ENCODE measurements at regions not wholly inside any gene's neighbourhood (a gene's known extent, or its start where the extent isn't known, plus 50 kb on each side); places are given as distances from the start of the nearest gene placed in this dataset.
A peak's percentile ranks its signal among the peaks of the same experiment; 100 is the strongest.

DNA sequence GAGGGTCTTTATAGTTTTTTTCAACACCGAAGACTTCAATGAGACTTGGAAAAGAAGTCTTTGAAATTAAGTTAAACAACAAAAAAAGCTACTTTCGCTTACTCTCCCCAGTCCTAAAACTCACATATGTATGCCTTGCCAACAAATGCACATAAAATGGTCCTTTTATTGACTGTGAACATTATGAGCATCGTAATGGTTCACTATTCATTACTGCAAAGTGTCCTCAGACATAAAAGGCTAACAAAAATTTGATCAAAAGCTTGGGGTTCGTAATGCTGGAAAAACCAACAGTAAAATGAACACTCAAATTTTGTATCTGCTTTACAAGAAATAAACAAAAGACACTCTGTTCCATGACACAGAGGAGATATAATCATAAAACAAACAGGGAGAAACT is 285.3 kb upstream of the SLC8A1 start:
- H3K79me2 ChIP-seq (ENCODE audit: insufficient read depth, low read length), result no peaks in the 10 kb centered on the region
- TF ChIP-seq EZH2 (IDR thresholded peaks at IDR 0.05; ENCODE audit: insufficient read depth, low read length), result no peak
- TF ChIP-seq, protein P1, sequence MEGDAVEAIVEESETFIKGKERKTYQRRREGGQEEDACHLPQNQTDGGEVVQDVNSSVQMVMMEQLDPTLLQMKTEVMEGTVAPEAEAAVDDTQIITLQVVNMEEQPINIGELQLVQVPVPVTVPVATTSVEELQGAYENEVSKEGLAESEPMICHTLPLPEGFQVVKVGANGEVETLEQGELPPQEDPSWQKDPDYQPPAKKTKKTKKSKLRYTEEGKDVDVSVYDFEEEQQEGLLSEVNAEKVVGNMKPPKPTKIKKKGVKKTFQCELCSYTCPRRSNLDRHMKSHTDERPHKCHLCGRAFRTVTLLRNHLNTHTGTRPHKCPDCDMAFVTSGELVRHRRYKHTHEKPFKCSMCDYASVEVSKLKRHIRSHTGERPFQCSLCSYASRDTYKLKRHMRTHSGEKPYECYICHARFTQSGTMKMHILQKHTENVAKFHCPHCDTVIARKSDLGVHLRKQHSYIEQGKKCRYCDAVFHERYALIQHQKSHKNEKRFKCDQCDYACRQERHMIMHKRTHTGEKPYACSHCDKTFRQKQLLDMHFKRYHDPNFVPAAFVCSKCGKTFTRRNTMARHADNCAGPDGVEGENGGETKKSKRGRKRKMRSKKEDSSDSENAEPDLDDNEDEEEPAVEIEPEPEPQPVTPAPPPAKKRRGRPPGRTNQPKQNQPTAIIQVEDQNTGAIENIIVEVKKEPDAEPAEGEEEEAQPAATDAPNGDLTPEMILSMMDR (IDR thresholded peaks at IDR 0.05; ENCODE audit: insufficient read depth, low read depth, low read length), result no peak
- Mint-ChIP-seq H3K27ac (ENCODE audit: unreplicated experiment) (peak overlapping the region; percentile 22), H3K36me3 (ENCODE audit: low read depth, unreplicated experiment) (no peaks in the 10 kb centered on the region), H3K27me3 (ENCODE audit: low read depth, unreplicated experiment) (no peaks in the 10 kb centered on the region), H3K4me3 (ENCODE audit: unreplicated experiment) (no peak overlapping the region), H3K4me1 (ENCODE audit: low read depth, unreplicated experiment) (peaks cover 13% of the 10 kb centered on the region), H3K9me3 (ENCODE audit: unreplicated experiment) (no peaks in the 10 kb centered on the region)
- no peaks in the 10 kb centered on the region for H3K9me3 ChIP-seq (ENCODE audit: insufficient read depth, low read depth, low read length)
- H3K27me3 ChIP-seq (ENCODE audit: insufficient read depth, low read length), result no peaks in the 10 kb centered on the region
- H3K4me2 ChIP-seq (ENCODE audit: low read length), result no peak overlapping the region
- H4K20me1 ChIP-seq (ENCODE audit: insufficient read depth, low read length), result no peaks in the 10 kb centered on the region
- H3K9ac ChIP-seq (ENCODE audit: low read length), result no peak overlapping the region
- H3K4me3 ChIP-seq (ENCODE audit: insufficient read depth, low read depth, low read length), result no peak overlapping the region
- peak; percentile 49 for FAIRE-seq
- H3K27ac ChIP-seq (ENCODE audit: low read depth, low read length), result no peak overlapping the region
- H3K36me3 ChIP-seq (ENCODE audit: insufficient read depth, low read length), result no peaks in the 10 kb centered on the region
- no peak for DNase-seq (ENCODE audit: low read depth)
- peaks cover 4% of the 10 kb centered on the region for H3K4me1 ChIP-seq (ENCODE audit: insufficient read depth, low read length)
- H2AFZ ChIP-seq (ENCODE audit: low read depth, low read length), result no peak overlapping the region

DNA sequence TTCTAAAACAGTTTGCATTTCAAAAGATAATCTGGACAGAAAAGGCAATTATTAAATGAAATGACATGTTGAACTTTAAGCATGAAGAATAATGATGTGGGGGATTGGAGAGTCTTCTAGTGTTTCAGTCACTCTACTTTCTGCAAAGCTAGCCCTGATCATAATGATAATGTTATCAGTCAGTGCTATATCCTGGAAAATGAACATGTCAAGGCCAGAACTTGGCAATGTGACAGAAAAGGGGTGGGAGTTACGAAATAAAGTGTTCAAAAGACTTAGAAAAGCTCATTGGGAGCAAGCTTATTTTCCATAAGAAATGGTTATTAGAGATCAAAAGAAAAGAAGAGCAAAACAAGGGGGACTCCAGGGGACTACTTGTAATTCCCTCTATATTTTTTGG is 288.5 kb upstream of the SLC8A1 start:
- Mint-ChIP-seq H3K4me1 (ENCODE audit: low read depth, unreplicated experiment) (peaks cover 12% of the 10 kb centered on the region), H3K9me3 (ENCODE audit: unreplicated experiment) (no peaks in the 10 kb centered on the region), H3K27me3 (ENCODE audit: low read depth, unreplicated experiment) (no peaks in the 10 kb centered on the region), H3K36me3 (ENCODE audit: low read depth, unreplicated experiment) (no peaks in the 10 kb centered on the region), H3K27ac (ENCODE audit: unreplicated experiment) (no peak overlapping the region), H3K4me3 (ENCODE audit: unreplicated experiment) (no peak overlapping the region)
- no peak for TF ChIP-seq EZH2 (IDR thresholded peaks at IDR 0.05; ENCODE audit: insufficient read depth, low read length)
- TF ChIP-seq, protein P1 (IDR thresholded peaks at IDR 0.05; ENCODE audit: insufficient read depth, low read depth, low read length), result no peak
- H3K4me3 ChIP-seq (ENCODE audit: insufficient read depth, low read depth, low read length), result no peak overlapping the region
- H3K9ac ChIP-seq (ENCODE audit: low read length), result no peak overlapping the region
- no peak for FAIRE-seq
- H3K9me3 ChIP-seq (ENCODE audit: insufficient read depth, low read depth, low read length), result no peaks in the 10 kb centered on the region
- no peaks in the 10 kb centered on the region for H4K20me1 ChIP-seq (ENCODE audit: insufficient read depth, low read length)
- H2AFZ ChIP-seq (ENCODE audit: low read depth, low read length), result no peak overlapping the region
- no peaks in the 10 kb centered on the region for H3K27me3 ChIP-seq (ENCODE audit: insufficient read depth, low read length)
- H3K27ac ChIP-seq (ENCODE audit: low read depth, low read length), result no peak overlapping the region
- H3K79me2 ChIP-seq (ENCODE audit: insufficient read depth, low read length), result no peaks in the 10 kb centered on the region
- no peaks in the 10 kb centered on the region for H3K4me1 ChIP-seq (ENCODE audit: insufficient read depth, low read length)
- DNase-seq (ENCODE audit: low read depth), result no peak
- H3K36me3 ChIP-seq (ENCODE audit: insufficient read depth, low read length), result no peaks in the 10 kb centered on the region
- no peak overlapping the region for H3K4me2 ChIP-seq (ENCODE audit: low read length)

DNA sequence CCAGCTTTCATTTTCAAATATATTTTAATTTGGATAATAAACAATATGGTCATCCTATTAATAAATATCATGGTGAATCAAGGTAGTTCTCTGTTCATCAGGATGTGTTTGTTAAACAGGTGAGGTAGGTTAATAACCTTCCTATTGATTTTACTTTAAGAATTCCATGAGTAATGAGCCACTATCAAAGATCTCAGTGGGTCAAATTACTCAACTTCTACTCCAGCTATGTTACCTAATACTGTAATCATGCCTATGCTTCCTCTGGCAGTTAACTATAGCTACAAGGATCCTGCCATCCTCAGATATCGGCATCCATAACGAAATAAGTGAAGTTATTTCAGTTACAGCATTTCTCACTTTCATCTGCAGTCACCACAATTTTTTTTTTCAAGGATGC is 289.6 kb upstream of the SLC8A1 start:
- DNase-seq (ENCODE audit: low read depth) (no peak), FAIRE-seq (peak; percentile 37)
- no peak overlapping the region for H3K4me2 ChIP-seq (ENCODE audit: low read length)
- no peak overlapping the region for H3K4me3 Mint-ChIP-seq (ENCODE audit: unreplicated experiment)
- H3K79me2 ChIP-seq (ENCODE audit: insufficient read depth, low read length), result no peaks in the 10 kb centered on the region
- TF ChIP-seq, protein P1 (IDR thresholded peaks at IDR 0.05; ENCODE audit: insufficient read depth, low read depth, low read length), result no peak
- no peak for TF ChIP-seq EZH2 (IDR thresholded peaks at IDR 0.05; ENCODE audit: insufficient read depth, low read length)
- H2AFZ ChIP-seq (ENCODE audit: low read depth, low read length), result no peak overlapping the region
- peaks cover 8% of the 10 kb centered on the region for H3K4me1 Mint-ChIP-seq (ENCODE audit: low read depth, unreplicated experiment)
- H3K27ac ChIP-seq (ENCODE audit: low read depth, low read length), result no peak overlapping the region
- no peaks in the 10 kb centered on the region for H4K20me1 ChIP-seq (ENCODE audit: insufficient read depth, low read length)
- H3K4me1 ChIP-seq (ENCODE audit: insufficient read depth, low read length), result no peaks in the 10 kb centered on the region
- H3K27me3 ChIP-seq (ENCODE audit: insufficient read depth, low read length), result no peaks in the 10 kb centered on the region
- H3K27me3 Mint-ChIP-seq (ENCODE audit: low read depth, unreplicated experiment), result no peaks in the 10 kb centered on the region
- no peak overlapping the region for H3K9ac ChIP-seq (ENCODE audit: low read length)
- no peak overlapping the region for H3K4me3 ChIP-seq (ENCODE audit: insufficient read depth, low read depth, low read length)
- H3K36me3 ChIP-seq (ENCODE audit: insufficient read depth, low read length), result no peaks in the 10 kb centered on the region
- H3K9me3 Mint-ChIP-seq (ENCODE audit: unreplicated experiment), result no peaks in the 10 kb centered on the region
- no peak overlapping the region for H3K27ac Mint-ChIP-seq (ENCODE audit: unreplicated experiment)
- H3K36me3 Mint-ChIP-seq (ENCODE audit: low read depth, unreplicated experiment), result no peaks in the 10 kb centered on the region
- no peaks in the 10 kb centered on the region for H3K9me3 ChIP-seq (ENCODE audit: insufficient read depth, low read depth, low read length)

Measured in astrocyte (in vitro differentiated cells and primary cell).